GM18508 (cell line): ENCODE measurements at regions not wholly inside any gene's neighbourhood (a gene's known extent, or its start where the extent isn't known, plus 50 kb on each side); places are given as distances from the start of the nearest gene placed in this dataset.

Experiments used
- ATAC-seq: cut with Tn5 transposase; IDR thresholded peaks from one replicate; pipeline ENCODE4 v1.9.1; 2021; ENCODE audit warnings: moderate number of reproducible peaks; ENCODE audit not compliant: insufficient read depth, unreplicated experiment

- no peak for ATAC-seq
Observed at GRCh38 chr1:175866776-175867175, 123.4 kb upstream of the TNR start.

GRCh38 chr1:175865041-175865766, 121.8 kb upstream of the TNR start:
- no peak for ATAC-seq

- ATAC-seq: no peak
Observed at GRCh38 chr1:175864625-175865024, 121.2 kb upstream of the TNR start.

- ATAC-seq: no peak
Observed at GRCh38 chr1:175864183-175864582, 120.8 kb upstream of the TNR start.

- ATAC-seq: no peak
Observed at GRCh38 chr1:175863299-175864050, 120.1 kb upstream of the TNR start.

- no peak for ATAC-seq
Observed at GRCh38 chr1:175862408-175862807, 119.0 kb upstream of the TNR start.

- no peak for ATAC-seq
Observed at GRCh38 chr1:175861626-175862367, 118.4 kb upstream of the TNR start.

- ATAC-seq: no peak
Observed at GRCh38 chr1:175857756-175858155, 114.4 kb upstream of the TNR start.

GRCh38 chr1:175853681-175854080, 110.3 kb upstream of the TNR start:
- no peak for ATAC-seq

- no peak for ATAC-seq
Observed at GRCh38 chr1:175851749-175852148, 108.4 kb upstream of the TNR start.

GRCh38 chr1:175848329-175848728, 104.9 kb upstream of the TNR start:
- no peak for ATAC-seq

GRCh38 chr1:175845985-175846384, 102.6 kb upstream of the TNR start:
- ATAC-seq: no peak

- no peak for ATAC-seq
Observed at GRCh38 chr1:175845338-175845737, 101.9 kb upstream of the TNR start.

- ATAC-seq: no peak
Observed at GRCh38 chr1:175844877-175845276, 101.5 kb upstream of the TNR start.

- ATAC-seq: no peak
Observed at GRCh38 chr1:175842550-175842949, 99.2 kb upstream of the TNR start.

- ATAC-seq: no peak
Observed at GRCh38 chr1:175841738-175842187, 98.4 kb upstream of the TNR start.

GRCh38 chr1:175840787-175841186, 97.4 kb upstream of the TNR start:
- ATAC-seq: no peak

GRCh38 chr1:175839779-175840669, 96.6 kb upstream of the TNR start:
- no peak for ATAC-seq

GRCh38 chr1:175834597-175834996, 91.2 kb upstream of the TNR start:
- ATAC-seq: no peak

GRCh38 chr1:175833951-175834350, 90.6 kb upstream of the TNR start:
- no peak for ATAC-seq
